AML-193 (cell line): ENCODE measurements at regions not wholly inside any gene's neighbourhood (a gene's known extent, or its start where the extent isn't known, plus 50 kb on each side); places are given as distances from the start of the nearest gene placed in this dataset.

Experiments used
- DNase-seq, 2 experiments: peaks; one replicate each; lab custom pipeline; 2025; lab: John Stamatoyannopoulos, UW

- no peak for DNase-seq
Observed at GRCh38 chr13:23983671-23984070, 86.4 kb upstream of the C1QTNF9B start.

- DNase-seq = no peak
Observed at GRCh38 chr13:23984546-23984945, 87.2 kb upstream of the C1QTNF9B start.

GRCh38 chr13:23985060-23985459 is 87.8 kb upstream of the C1QTNF9B start:
- DNase-seq = no peak

- no peak for DNase-seq
Observed at GRCh38 chr13:23985839-23986238, 88.5 kb upstream of the C1QTNF9B start.

GRCh38 chr13:23986619-23987018 is 89.3 kb upstream of the C1QTNF9B start:
- DNase-seq = no peak

- DNase-seq = no peak
Observed at GRCh38 chr13:23987331-23987894, 90.1 kb upstream of the C1QTNF9B start.

GRCh38 chr13:23988546-23989122 is 91.3 kb upstream of the C1QTNF9B start:
- DNase-seq = no peak

GRCh38 chr13:23990455-23990854 is 93.2 kb upstream of the C1QTNF9B start:
- DNase-seq = no peak

GRCh38 chr13:23991119-23991518 is 93.8 kb upstream of the C1QTNF9B start:
- DNase-seq = no peak

GRCh38 chr13:23992781-23993679 is 95.7 kb upstream of the C1QTNF9B start:
- DNase-seq = no peak

- no peak for DNase-seq
Observed at GRCh38 chr13:23993680-23993985, 96.3 kb upstream of the C1QTNF9B start.

- no peak for DNase-seq
Observed at GRCh38 chr13:23995283-23996073, 98.2 kb upstream of the C1QTNF9B start.

- DNase-seq = no peak
Observed at GRCh38 chr13:23996456-23996855, 99.2 kb upstream of the C1QTNF9B start.

- DNase-seq = no peak
Observed at GRCh38 chr13:23999424-23999823, 102.1 kb upstream of the C1QTNF9B start.

GRCh38 chr13:24002206-24002815 is 105.0 kb upstream of the C1QTNF9B start:
- DNase-seq = no peak

GRCh38 chr13:24004142-24004899 is 107.0 kb upstream of the C1QTNF9B start:
- DNase-seq = no peak

GRCh38 chr13:24004971-24005370 is 107.7 kb upstream of the C1QTNF9B start:
- no peak for DNase-seq

- no peak for DNase-seq
Observed at GRCh38 chr13:24005755-24006281, 108.5 kb upstream of the C1QTNF9B start.

GRCh38 chr13:24006520-24007248 is 109.4 kb upstream of the C1QTNF9B start:
- no peak for DNase-seq

- DNase-seq = no peak
Observed at GRCh38 chr13:24007979-24008620, 110.8 kb upstream of the C1QTNF9B start.
